ENCODE measurements at regions not wholly inside any gene's neighbourhood (a gene's known extent, or its start where the extent isn't known, plus 50 kb on each side); places are given as distances from the start of the nearest gene placed in this dataset.

DNA sequence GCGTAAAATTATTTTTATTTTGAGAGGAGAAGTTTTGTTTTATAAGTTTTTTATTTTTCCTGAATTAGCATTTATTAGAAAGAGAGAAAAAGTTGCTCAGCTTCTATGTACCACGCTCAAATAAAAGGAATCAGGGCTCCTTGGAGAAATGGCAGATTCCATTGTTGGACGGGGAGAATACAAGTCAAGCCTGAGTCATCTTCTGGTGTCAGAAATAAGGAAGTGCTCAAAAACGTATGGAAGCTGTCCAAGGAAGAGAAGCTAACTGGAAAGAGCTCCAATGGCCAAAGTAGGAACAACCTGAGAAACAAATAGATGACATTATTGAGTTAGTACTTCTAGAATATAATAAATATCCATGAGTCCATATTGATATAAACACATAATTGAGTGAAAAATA, 89.3 kb upstream of the NEIL3 start:
- TF ChIP-seq ZNF766 (CRISPR knock-in tag; IDR thresholded peaks at IDR 0.05; ENCODE audit: borderline replicate concordance) (no peak), NPAS2 (CRISPR knock-in tag; IDR thresholded peaks at IDR 0.05; ENCODE audit: borderline replicate concordance) (no peak), SRF (IDR thresholded peaks at IDR 0.05; ENCODE audit: low read depth, low read length) (no peak), ZNF773 (CRISPR knock-in tag; IDR thresholded peaks at IDR 0.05; ENCODE audit: borderline replicate concordance) (no peak), EZH2 (conservative IDR thresholded peaks at IDR 0.05; ENCODE audit: low read depth, low read length) (no peak)
- TF ChIP-seq, protein P1, sequence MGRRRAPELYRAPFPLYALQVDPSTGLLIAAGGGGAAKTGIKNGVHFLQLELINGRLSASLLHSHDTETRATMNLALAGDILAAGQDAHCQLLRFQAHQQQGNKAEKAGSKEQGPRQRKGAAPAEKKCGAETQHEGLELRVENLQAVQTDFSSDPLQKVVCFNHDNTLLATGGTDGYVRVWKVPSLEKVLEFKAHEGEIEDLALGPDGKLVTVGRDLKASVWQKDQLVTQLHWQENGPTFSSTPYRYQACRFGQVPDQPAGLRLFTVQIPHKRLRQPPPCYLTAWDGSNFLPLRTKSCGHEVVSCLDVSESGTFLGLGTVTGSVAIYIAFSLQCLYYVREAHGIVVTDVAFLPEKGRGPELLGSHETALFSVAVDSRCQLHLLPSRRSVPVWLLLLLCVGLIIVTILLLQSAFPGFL (CRISPR knock-in tag; IDR thresholded peaks at IDR 0.05) = no peak
